ENCODE measurements at regions not wholly inside any gene's neighbourhood (a gene's known extent, or its start where the extent isn't known, plus 50 kb on each side); places are given as distances from the start of the nearest gene placed in this dataset.

DNA sequence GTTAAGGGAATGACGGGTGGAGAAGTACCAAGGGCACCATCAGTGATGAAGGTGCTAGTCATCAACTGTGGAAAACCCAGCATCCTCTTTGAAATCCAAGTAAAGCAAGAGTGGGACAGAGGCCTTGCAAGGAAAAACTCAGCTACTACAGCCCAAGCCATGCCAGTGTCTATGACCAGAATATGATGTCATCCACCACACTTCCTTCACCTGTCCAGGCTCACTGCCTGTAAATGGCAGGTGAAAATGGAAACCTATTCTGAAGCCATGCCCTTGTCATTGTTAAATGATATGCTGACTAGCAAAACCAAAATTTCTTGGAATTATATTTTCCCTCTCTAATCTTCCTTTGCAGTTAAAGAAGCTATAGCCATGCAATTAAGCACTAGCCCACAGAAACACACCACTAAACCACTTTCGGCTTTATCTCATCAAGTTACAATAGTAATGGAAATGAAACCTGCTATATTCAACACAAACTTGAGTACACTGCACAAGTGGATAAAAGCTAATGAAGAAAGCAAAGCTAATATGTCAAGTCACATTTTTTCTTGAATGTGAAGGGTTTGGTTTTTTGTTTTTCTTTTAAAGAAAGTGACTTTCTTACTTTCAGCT is 96.3 kb upstream of the RALGPS2 start:
- no peak overlapping the region for H3K9ac ChIP-seq (replicated peaks in 1 of 4; ENCODE audit: extremely low read depth in 1 of 4, low read depth in 3 of 4, low read length in 3 of 4)
- H3K56ac ChIP-seq (replicated peaks; ENCODE audit: insufficient read length, low read depth, low read length) = no peak overlapping the region
- H3K27ac ChIP-seq (ENCODE audit: low read depth, low read length) = no peak overlapping the region
- H3K4ac ChIP-seq (replicated peaks; ENCODE audit: insufficient read length, low read depth, low read length) = no peak overlapping the region
- no peak overlapping the region for H2AK5ac ChIP-seq (ENCODE audit: low read depth, low read length)
- no peak overlapping the region for H2BK120ac ChIP-seq (replicated peaks; ENCODE audit: low read depth, low read length)
- H4K91ac ChIP-seq (replicated peaks; ENCODE audit: insufficient read length, low read length) = no peak overlapping the region
- no peak overlapping the region for H3K18ac ChIP-seq (ENCODE audit: extremely low read depth, low read length)
- H3K27me3 ChIP-seq (replicated peaks in 1 of 4; ENCODE audit: control insufficient read depth in 3 of 4, extremely low read depth in 1 of 4, insufficient read depth in 3 of 4, low read length in 3 of 4) = no peaks in the 10 kb centered on the region
- H3K4me3 ChIP-seq (ENCODE audit: extremely low read depth in 1 of 4, insufficient read depth in 2 of 4, low read depth in 3 of 4, low read length in 4 of 4) = no peak overlapping the region
- no peak overlapping the region for H3K14ac ChIP-seq (ENCODE audit: insufficient read length)
- no peaks in the 10 kb centered on the region for H3K79me2 ChIP-seq (ENCODE audit: control insufficient read depth in 1 of 2, insufficient read depth in 2 of 2, low read length in 2 of 2)
- no peaks in the 10 kb centered on the region for H3K9me3 ChIP-seq (ENCODE audit: insufficient read depth in 2 of 2, low read depth in 1 of 2, low read length in 1 of 2)
- no peak overlapping the region for H3K23ac ChIP-seq (ENCODE audit: insufficient read length)
- H3K23me2 ChIP-seq (ENCODE audit: low read depth, low read length) = no peaks in the 10 kb centered on the region
- H3K4me1 ChIP-seq (replicated peaks in 1 of 4; ENCODE audit: control insufficient read depth in 3 of 4, insufficient read depth in 4 of 4, low read length in 3 of 4) = 0 out of 7 replicates have a peak, but pooled peaks cover 0 to 2% (median 0%) of the 10 kb centered on the region in 4 experiments
- H3K36me3 ChIP-seq (ENCODE audit: control insufficient read depth in 2 of 4, insufficient read depth in 4 of 4, low read length in 3 of 4) = no peaks in the 10 kb centered on the region
- no peaks in the 10 kb centered on the region for H4K20me1 ChIP-seq (replicated peaks in 1 of 2; ENCODE audit: control insufficient read depth in 1 of 2, insufficient read depth in 2 of 2, low read length in 2 of 2)
- H3K79me1 ChIP-seq (ENCODE audit: low read depth, low read length) = no peaks in the 10 kb centered on the region
- FAIRE-seq = no peak
- WGBS, 2 experiments (ENCODE audit: extremely low coverage in 1 of 2, insufficient coverage in 1 of 2, insufficient read length in 1 of 2, insufficient replicate concordance in 2 of 2, low coverage in 1 of 2, low lambda C conversion rate in 2 of 2, missing lambda C conversion rate in 1 of 2) = 87% methylated on average over 2 of the region's 2 CpGs; no CpG with 5 or more reads in 1 of the 2 experiments
- H3K4me2 ChIP-seq (ENCODE audit: insufficient read depth in 1 of 2, low read depth in 2 of 2, low read length in 2 of 2) = no peak overlapping the region
- H4K8ac ChIP-seq (ENCODE audit: extremely low read depth, insufficient read depth, low read length) = no peak overlapping the region
- peak overlapping the region; percentile 12; the same call in 1 of the 2 replicates for H2AFZ ChIP-seq (ENCODE audit: low read length)
- H2BK5ac ChIP-seq (ENCODE audit: low read depth, low read length) = no peak overlapping the region
- no peak overlapping the region; the same call in 1 of the 2 replicates for H2BK12ac ChIP-seq (ENCODE audit: low read depth, low read length)
- no peak overlapping the region for H2BK15ac ChIP-seq (ENCODE audit: low read length)
- H2BK20ac ChIP-seq (ENCODE audit: low read length) = no peak overlapping the region
- no peak for DNase-seq (ENCODE audit: low read depth in 1 of 2, low spot score in 2 of 2)
- ChIA-PET CTCF (ENCODE audit: partially characterized antibody) (interaction anchor here (0.7 to 1.3 kb wide), 6 partner anchors 15 to 56 kb away, joined by 3 to 6 read pairs (median 4); no protein-coding TSS in a partner anchor), POLR2A (ENCODE audit: partially characterized antibody) (no interaction called here)
- H4K5ac ChIP-seq (ENCODE audit: insufficient read length, low read depth, low read length) = no peak overlapping the region
- TF ChIP-seq POLR2AphosphoS5 (IDR thresholded peaks at IDR 0.05; ENCODE audit: low read depth, low read length) (no peak), PHF8 (conservative IDR thresholded peaks at IDR 0.05; ENCODE audit: low read depth, low read length) (no peak), TAF7 (optimal IDR thresholded peaks at IDR 0.05; ENCODE audit: borderline replicate concordance, low read depth, low read length) (no peak), CTBP2 (IDR thresholded peaks at IDR 0.05; ENCODE audit: borderline replicate concordance, insufficient read depth, insufficient read length, low read length) (no peak), BACH1 (IDR thresholded peaks at IDR 0.05; ENCODE audit: low read length) (no peak), ASH2L (IDR thresholded peaks at IDR 0.05; ENCODE audit: low read length) (no peak), JUN (IDR thresholded peaks at IDR 0.05; ENCODE audit: low read depth, low read length) (no peak), CHD2 (IDR thresholded peaks at IDR 0.05; ENCODE audit: low read length) (no peak), RXRA (IDR thresholded peaks at IDR 0.05; ENCODE audit: insufficient read depth, low read depth, low read length) (no peak), HDAC2 (IDR thresholded peaks at IDR 0.05; ENCODE audit: borderline replicate concordance in 1 of 2, low read depth in 2 of 2, low read length in 2 of 2) (no peak)
- TF ChIP-seq, protein P1, sequence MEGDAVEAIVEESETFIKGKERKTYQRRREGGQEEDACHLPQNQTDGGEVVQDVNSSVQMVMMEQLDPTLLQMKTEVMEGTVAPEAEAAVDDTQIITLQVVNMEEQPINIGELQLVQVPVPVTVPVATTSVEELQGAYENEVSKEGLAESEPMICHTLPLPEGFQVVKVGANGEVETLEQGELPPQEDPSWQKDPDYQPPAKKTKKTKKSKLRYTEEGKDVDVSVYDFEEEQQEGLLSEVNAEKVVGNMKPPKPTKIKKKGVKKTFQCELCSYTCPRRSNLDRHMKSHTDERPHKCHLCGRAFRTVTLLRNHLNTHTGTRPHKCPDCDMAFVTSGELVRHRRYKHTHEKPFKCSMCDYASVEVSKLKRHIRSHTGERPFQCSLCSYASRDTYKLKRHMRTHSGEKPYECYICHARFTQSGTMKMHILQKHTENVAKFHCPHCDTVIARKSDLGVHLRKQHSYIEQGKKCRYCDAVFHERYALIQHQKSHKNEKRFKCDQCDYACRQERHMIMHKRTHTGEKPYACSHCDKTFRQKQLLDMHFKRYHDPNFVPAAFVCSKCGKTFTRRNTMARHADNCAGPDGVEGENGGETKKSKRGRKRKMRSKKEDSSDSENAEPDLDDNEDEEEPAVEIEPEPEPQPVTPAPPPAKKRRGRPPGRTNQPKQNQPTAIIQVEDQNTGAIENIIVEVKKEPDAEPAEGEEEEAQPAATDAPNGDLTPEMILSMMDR (IDR thresholded peaks at IDR 0.05; ENCODE audit: control extremely low read depth in 1 of 3, insufficient read depth in 1 of 3, low read depth in 1 of 3, low read length in 3 of 3) = no peak
